C4-2B (cell line): ENCODE measurements at regions not wholly inside any gene's neighbourhood (a gene's known extent, or its start where the extent isn't known, plus 50 kb on each side); places are given as distances from the start of the nearest gene placed in this dataset.

Source experiments
- CTCF ChIP-seq: fragments of 450-650 bp; conservative IDR thresholded peaks from 2 replicates; pipeline ENCODE4 v1.5.1; 2017; ENCODE audit warnings: mild to moderate bottlenecking
- ZFX ChIP-seq: fragments of 450-650 bp; IDR thresholded peaks from 2 replicates; pipeline ENCODE4 v1.6.1; 2017

GRCh38 chr1:171403393-171403792 lies 81.9 kb upstream of the PRRC2C start:
- TF ChIP-seq CTCF (no peak), ZFX (no peak)
